K562 (cell line): ENCODE measurements at regions not wholly inside any gene's neighbourhood (a gene's known extent, or its start where the extent isn't known, plus 50 kb on each side); places are given as distances from the start of the nearest gene placed in this dataset.
"Not testable (repeated sequence)": the region's sequence is repeated elsewhere in the genome, so short reads cannot be mapped to it uniquely, and the experiment has no call there.

Experiments
- ATAC-seq: fragments of 200-7000 bp; cut with Tn5 transposase; 3 replicates; pipeline ENCODE4 v1.9.1; 2020; ENCODE audit warnings: moderate library complexity
- BruUV-seq: library from RNA; stranded (reverse); fragments of 400-500 nt; replicated peaks from 2 replicates; lab custom pipeline; 2021; lab: Mats Ljungman, UMichigan
- CTCF ChIA-PET: fragments of 300-600 bp; formaldehyde crosslinking; extraction: SDS; loops from one replicate; lab custom pipeline; 2021; ENCODE audit warnings: low intra/inter-chr PET ratio; lab: Yijun Ruan, JAX
- POLR2A ChIA-PET: fragments of 300-600, 350-650 bp; sonication (Branson Sonifier 250); formaldehyde crosslinking; extraction: SDS; loops from one replicate; lab custom pipeline; 2021; ENCODE audit warnings: antibody characterized with exemption, inconsistent platforms; lab: Yijun Ruan, JAX
- DNase-seq, 4 experiments: peaks; one replicate each; pipeline versions ENCODE4 v3.0.0 to v3.0.0-alpha.2; 2011 to 2018; ENCODE audit warnings: low spot score in 3 of 4, mixed read lengths in 3 of 4; ENCODE audit errors: extremely low read depth in 1 of 4
- FAIRE-seq: peaks from 2 replicates; lab custom pipeline; 2011; peaks lifted over from hg19 to GRCh38; lab: Jason Lieb, UNC
- H2AFZ ChIP-seq: 2 replicates; pipeline ENCODE4 v1.6.0; 2011; ENCODE audit warnings: low read depth, low read length, control low read depth, inconsistent platforms
- H3K27ac ChIP-seq: fragments of 200-600 bp; 3 replicates; pipeline ENCODE4 v1.8.0; 2011; ENCODE audit warnings: low read depth, mild to moderate bottlenecking, control low read depth, inconsistent platforms, low read length, moderate library complexity, mixed read lengths; ENCODE audit errors: extremely low read depth
- H3K27me3 ChIP-seq, 2 experiments: fragments of 300-600 bp in 1 of 2; 2 replicates in 1 of 2; 3 replicates in 1 of 2; pipeline versions ENCODE4 v1.6.0 to v1.8.0; 2011; ENCODE audit warnings: inconsistent platforms in 2 of 2, low read length in 2 of 2, mild to moderate bottlenecking in 1 of 2, mixed read lengths in 1 of 2, moderate library complexity in 1 of 2; ENCODE audit not compliant: control insufficient read depth in 2 of 2, insufficient read depth in 2 of 2
- H3K36me3 ChIP-seq: fragments of 300-600 bp; 3 replicates; pipeline ENCODE4 v1.8.0; 2011; ENCODE audit warnings: mild to moderate bottlenecking, low read length, inconsistent platforms; ENCODE audit not compliant: control insufficient read depth, insufficient read depth
- H3K4me1 ChIP-seq, 2 experiments: fragments of 200-600 bp in 1 of 2; replicated peaks in 1 of 2; 2 replicates in 1 of 2; 3 replicates in 1 of 2; pipeline versions ENCODE4 v1.5.1 to v1.8.0; 2011; ENCODE audit warnings: inconsistent platforms in 2 of 2, low read length in 2 of 2, mild to moderate bottlenecking in 1 of 2, mixed read lengths in 1 of 2, moderate library complexity in 1 of 2; ENCODE audit not compliant: control insufficient read depth in 2 of 2, insufficient read depth in 2 of 2
- H3K4me2 ChIP-seq: 2 replicates; pipeline ENCODE4 v1.6.1; 2011; ENCODE audit warnings: low read length, control low read depth, inconsistent platforms, mixed read lengths; ENCODE audit not compliant: insufficient read depth
- H3K4me3 ChIP-seq: fragments of 200-600 bp; sonication (generic), shearing (Covaris generic); 2 replicates; pipeline ENCODE4 v1.5.1; 2016; ENCODE audit warnings: control low read depth, inconsistent platforms
- H3K79me2 ChIP-seq: fragments of 200-600 bp; 3 replicates; pipeline ENCODE4 v1.8.0; 2011; ENCODE audit warnings: low read length, inconsistent platforms; ENCODE audit not compliant: control insufficient read depth, insufficient read depth
- H3K9ac ChIP-seq, 2 experiments: 2 replicates each; pipeline versions ENCODE4 v1.6.0 to v1.6.1; 2011; ENCODE audit warnings: low read depth in 2 of 2, low read length in 2 of 2, control low read depth in 1 of 2, inconsistent platforms in 1 of 2, mild to moderate bottlenecking in 1 of 2, mixed read lengths in 1 of 2; ENCODE audit not compliant: insufficient read depth in 1 of 2
- H3K9me1 ChIP-seq: one replicate; pipeline ENCODE4 v1.6.0; 2011; ENCODE audit warnings: inconsistent platforms, mild to moderate bottlenecking, low read length, moderate library complexity; ENCODE audit not compliant: control insufficient read depth, insufficient read depth
- H3K9me3 ChIP-seq: replicated peaks from 2 replicates; pipeline ENCODE4 v1.5.1; 2011; ENCODE audit warnings: low read depth, low read length, inconsistent platforms; ENCODE audit not compliant: control insufficient read depth, insufficient read depth
- H4K20me1 ChIP-seq: replicated peaks from 2 replicates; pipeline ENCODE4 v1.6.1; 2011; ENCODE audit warnings: low read length, inconsistent platforms, mixed read lengths; ENCODE audit not compliant: control insufficient read depth, insufficient read depth
- WGBS: fragments of 100-300 bp; shearing (Covaris generic); methylation state at CpG from one replicate; pipeline ENCODE4 v1.1.6; 2016; ENCODE audit warnings: low coverage, mixed read lengths; ENCODE audit not compliant: insufficient coverage; ENCODE audit errors: missing lambda C conversion rate; 5-methylcytosine and 5-hydroxymethylcytosine counted together
- in situ Hi-C: fragments of 300-500 bp; cut with MboI; formaldehyde crosslinking; loops from 4 replicates; pipeline ENCODE4 v1.15.0; 2018; ENCODE audit warnings: inconsistent platforms, mixed read lengths
- intact Hi-C: fragments of 100-400 bp; cut with micrococcal nuclease; formaldehyde crosslinking; loops from 2 replicates; pipeline ENCODE4 v1.14.2; 2022
- TF ChIP-seq, protein P1 (sequence below), 3 experiments: fragments of 200-800 bp in 1 of 3; fragments of 250-450 bp in 1 of 3; fragments of 450-650 bp in 1 of 3; sonication (Bioruptor Pico) in 1 of 3; sonication (Bioruptor generic) in 1 of 3; formaldehyde crosslinking in 1 of 3; IDR thresholded peaks; 2 replicates each; pipeline versions ENCODE4 v1.6.1 to v1.8.0; 2016 to 2022; ENCODE audit warnings: mild to moderate bottlenecking in 2 of 3, missing genetic modification characterization in 2 of 3, missing compliant biosample characterization in 1 of 3, moderate library complexity in 1 of 3

DNA sequence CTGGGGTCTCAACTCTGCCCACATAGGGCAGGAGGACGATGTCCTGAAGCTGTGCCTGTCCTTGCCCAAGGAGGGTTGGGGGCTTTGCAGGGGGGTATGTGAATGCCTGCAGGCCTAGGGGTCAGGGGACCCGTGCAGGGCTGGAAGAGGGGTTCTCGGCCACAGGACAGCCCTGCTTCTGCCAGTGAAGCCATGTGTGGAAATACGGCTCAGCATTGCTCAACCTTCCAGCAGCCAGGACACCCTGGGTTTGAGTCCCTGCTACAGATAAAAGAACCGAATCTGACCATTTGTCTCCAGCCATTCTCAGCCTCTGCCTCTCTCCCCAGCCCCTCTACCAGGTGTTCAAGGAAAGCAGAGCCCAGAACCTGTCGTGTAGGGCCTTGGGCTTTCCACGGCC, 61.9 kb upstream of the SULF2 start:
- H3K27me3 ChIP-seq = peaks cover 0 to 21% of the 10 kb centered on the region in 2 experiments; a peak in 3 of 5 replicates
- H3K9ac ChIP-seq, H3K4me2 ChIP-seq, H3K4me1 ChIP-seq, H3K4me3 ChIP-seq, BruUV-seq, FAIRE-seq, H3K27ac ChIP-seq, CTCF ChIA-PET, POLR2A ChIA-PET, H3K36me3 ChIP-seq, in situ Hi-C loops, H3K79me2 ChIP-seq, H3K9me1 ChIP-seq, DNase-seq, ATAC-seq, H4K20me1 ChIP-seq, H3K9me3 ChIP-seq, H2AFZ ChIP-seq: not testable (repeated sequence)
- intact Hi-C loops = loop anchor here (10.0 kb wide), 1 partner anchor 48 kb away; no protein-coding TSS in a partner anchor
- TF ChIP-seq, protein P1, sequence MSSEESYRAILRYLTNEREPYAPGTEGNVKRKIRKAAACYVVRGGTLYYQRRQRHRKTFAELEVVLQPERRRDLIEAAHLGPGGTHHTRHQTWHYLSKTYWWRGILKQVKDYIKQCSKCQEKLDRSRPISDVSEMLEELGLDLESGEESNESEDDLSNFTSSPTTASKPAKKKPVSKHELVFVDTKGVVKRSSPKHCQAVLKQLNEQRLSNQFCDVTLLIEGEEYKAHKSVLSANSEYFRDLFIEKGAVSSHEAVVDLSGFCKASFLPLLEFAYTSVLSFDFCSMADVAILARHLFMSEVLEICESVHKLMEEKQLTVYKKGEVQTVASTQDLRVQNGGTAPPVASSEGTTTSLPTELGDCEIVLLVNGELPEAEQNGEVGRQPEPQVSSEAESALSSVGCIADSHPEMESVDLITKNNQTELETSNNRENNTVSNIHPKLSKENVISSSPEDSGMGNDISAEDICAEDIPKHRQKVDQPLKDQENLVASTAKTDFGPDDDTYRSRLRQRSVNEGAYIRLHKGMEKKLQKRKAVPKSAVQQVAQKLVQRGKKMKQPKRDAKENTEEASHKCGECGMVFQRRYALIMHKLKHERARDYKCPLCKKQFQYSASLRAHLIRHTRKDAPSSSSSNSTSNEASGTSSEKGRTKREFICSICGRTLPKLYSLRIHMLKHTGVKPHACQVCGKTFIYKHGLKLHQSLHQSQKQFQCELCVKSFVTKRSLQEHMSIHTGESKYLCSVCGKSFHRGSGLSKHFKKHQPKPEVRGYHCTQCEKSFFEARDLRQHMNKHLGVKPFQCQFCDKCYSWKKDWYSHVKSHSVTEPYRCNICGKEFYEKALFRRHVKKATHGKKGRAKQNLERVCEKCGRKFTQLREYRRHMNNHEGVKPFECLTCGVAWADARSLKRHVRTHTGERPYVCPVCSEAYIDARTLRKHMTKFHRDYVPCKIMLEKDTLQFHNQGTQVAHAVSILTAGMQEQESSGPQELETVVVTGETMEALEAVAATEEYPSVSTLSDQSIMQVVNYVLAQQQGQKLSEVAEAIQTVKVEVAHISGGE (CRISPR knock-in tag; IDR thresholded peaks at IDR 0.05) = peak in 1 of 3 experiments; percentile 51; a peak in 1 of 6 replicates
- WGBS = 0% methylated on average over 6 of the region's 7 CpGs
